ENCODE measurements at regions not wholly inside any gene's neighbourhood (a gene's known extent, or its start where the extent isn't known, plus 50 kb on each side); places are given as distances from the start of the nearest gene placed in this dataset.

- TF ChIP-seq ZNF274 (IDR thresholded peaks at IDR 0.05; ENCODE audit: low read depth, low read length) = no peak
- no peak for TF ChIP-seq YY1 (IDR thresholded peaks at IDR 0.05; ENCODE audit: insufficient read depth, insufficient read length)
- TF ChIP-seq SUZ12 (IDR thresholded peaks at IDR 0.05; ENCODE audit: extremely low read depth, insufficient read depth, insufficient read length) = no peak
Measured at GRCh38 chr3:103968131-103968530, 1398.6 kb upstream of the ALCAM start.
